HG03558 (cell line): ENCODE measurements at regions not wholly inside any gene's neighbourhood (a gene's known extent, or its start where the extent isn't known, plus 50 kb on each side); places are given as distances from the start of the nearest gene placed in this dataset.

Experiments used
- ATAC-seq: cut with Tn5 transposase; IDR thresholded peaks from one replicate; pipeline ENCODE4 v1.9.1; 2021; ENCODE audit warnings: moderate number of reproducible peaks; ENCODE audit not compliant: unreplicated experiment; ENCODE audit errors: extremely low read depth

DNA sequence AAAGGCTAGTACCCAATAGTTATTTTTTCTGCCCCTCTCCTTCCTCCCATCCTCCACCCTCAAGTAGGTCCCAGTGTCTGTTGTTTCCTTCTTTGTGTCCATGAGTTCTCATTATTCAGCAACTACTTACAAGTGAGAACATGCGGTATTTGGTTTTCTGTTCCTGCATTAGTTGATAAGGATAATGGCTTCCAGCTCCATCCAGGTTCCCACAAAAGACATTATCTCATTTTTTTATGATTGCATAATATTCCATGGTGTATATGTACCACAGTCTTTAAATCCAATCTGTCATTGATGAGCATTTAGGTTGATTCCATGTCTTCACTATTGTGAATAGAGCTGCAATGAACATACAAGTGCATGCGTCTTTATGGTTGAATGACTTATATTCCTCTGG, 128.3 kb upstream of the ANKRD55 start:
- ATAC-seq = no peak

DNA sequence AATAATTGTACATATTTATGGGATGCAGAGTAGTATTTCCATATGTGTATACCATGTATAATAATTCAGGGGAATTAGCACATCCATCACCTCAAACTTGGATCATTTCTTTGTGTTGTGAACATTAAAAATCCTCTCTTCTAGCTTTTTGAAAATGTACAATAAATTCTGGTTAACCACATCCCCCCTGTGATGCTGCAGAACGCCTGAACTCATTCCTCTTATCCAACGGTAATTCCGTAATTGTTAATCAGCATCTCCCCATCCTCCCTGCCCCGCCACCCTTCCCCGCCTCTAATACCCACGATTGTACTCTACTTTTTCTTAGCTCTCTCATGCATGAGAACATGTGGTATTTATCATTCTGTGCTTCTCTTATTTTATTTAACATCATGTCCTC, 127.7 kb upstream of the ANKRD55 start:
- ATAC-seq = no peak

- no peak for ATAC-seq
Measured at GRCh38 chr5:56359809-56360685, 126.9 kb upstream of the ANKRD55 start.

- ATAC-seq = no peak
Measured at GRCh38 chr5:56358703-56359681, 125.9 kb upstream of the ANKRD55 start.

GRCh38 chr5:56358046-56358445, 124.9 kb upstream of the ANKRD55 start:
- no peak for ATAC-seq

- no peak for ATAC-seq
Measured at GRCh38 chr5:56357426-56357825, 124.3 kb upstream of the ANKRD55 start.

GRCh38 chr5:56356836-56357160, 123.7 kb upstream of the ANKRD55 start:
- ATAC-seq = no peak

DNA sequence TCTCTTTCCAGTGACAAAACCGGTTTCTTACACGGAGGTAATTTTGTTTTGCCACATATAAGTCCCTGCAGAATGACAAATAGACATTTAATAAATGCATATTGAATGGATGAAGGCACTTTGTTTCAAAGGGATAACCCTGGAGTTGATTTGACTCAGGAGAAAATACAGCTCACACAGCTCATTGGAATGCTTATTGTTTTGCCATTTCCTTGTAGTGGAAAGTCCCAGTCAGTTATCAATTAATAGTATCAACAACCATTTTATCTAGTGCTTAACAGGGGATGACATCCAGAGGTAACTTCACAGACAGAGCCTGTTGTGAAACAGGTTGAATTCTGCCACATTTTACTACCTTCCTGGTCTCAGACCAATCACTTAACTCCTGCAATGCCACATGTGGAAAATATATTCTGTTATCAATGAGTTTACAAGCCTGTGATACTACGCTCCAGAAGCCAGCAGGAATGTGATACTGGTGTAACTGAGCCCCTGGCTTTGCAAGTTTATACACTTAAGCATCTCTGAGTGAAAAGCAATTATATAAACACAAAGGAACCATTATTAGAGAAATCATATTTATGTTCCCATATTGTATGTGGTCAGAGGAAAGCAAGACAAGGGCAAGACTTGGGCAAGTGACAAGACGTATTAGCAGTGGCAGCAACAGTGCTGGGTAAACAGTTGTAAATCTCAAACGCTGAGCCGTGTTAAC, 123.1 kb upstream of the ANKRD55 start:
- no peak for ATAC-seq

DNA sequence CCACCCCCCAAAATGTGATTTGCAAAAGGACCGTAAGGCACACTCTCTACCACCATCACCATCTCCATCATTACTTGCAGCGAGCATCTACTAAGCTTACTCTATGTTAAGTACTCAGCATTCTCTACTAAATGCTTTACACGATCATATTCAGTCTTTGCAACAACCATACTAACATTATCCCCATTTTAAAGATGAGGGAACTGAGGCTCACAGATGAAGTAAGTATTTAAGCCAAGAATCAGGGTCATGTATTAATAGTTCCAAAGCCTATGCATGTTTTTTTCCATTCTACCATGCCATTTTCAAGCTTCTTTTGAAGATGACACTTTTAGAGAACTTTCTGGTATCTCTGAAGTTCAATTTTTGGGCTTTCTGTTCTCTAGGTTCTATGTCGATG, 121.7 kb upstream of the ANKRD55 start:
- no peak for ATAC-seq

- ATAC-seq = no peak
Measured at GRCh38 chr5:56352808-56353590, 119.9 kb upstream of the ANKRD55 start.

DNA sequence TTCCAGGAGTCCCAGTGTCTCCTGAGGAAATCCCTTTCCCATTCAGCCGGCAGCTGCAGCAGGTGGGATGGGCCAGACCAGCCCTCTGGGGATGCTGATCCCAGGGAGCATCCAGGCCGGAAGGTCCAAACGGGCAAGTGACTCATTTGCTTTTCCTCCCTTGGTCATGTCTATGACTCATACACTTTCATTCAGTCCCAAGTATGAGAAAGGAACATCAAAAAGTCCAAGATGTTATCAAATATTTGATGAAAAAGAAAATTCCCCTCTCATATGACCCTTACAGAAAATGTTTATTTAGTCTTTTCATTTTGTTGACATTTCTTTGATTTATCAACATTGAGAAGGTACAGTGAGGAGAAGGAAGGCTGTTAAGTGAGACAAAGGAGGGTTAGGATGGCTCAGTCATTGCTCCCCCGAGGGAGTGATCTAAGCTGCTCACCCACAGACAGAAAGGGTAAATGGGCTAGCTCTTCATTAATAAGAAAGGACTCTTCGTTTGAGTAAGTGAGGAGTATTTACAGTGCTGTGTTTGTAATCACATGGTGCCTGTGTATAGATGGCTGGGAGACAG, 117.6 kb upstream of the ANKRD55 start:
- no peak for ATAC-seq

DNA sequence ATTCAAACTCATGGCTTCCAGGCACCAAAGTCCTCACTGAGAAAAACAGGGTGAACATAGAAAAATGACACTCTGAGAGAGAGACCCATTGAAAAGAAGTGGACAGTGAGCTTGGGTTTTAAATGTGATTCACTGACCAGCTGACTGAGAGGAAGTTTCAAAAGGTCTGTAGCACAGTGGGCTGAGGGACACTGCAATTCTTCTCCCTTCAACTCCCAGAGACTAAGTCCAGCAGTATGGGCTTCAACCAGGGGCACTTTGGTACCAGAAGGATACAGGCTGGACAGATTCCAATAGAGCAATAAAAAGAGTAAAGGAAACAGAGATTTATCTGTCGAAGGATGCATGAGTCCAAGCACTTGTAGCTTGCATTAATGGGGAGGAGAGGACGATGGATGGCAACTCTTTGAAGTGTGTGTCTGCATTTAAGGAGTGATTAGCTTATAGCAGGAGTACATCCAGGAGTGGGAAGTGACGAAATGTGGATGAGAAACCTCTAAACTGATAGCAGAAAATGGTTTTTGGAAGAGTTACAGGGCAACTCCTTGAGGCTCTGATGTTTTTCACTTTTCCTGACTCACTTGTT, 117.0 kb upstream of the ANKRD55 start:
- no peak for ATAC-seq

DNA sequence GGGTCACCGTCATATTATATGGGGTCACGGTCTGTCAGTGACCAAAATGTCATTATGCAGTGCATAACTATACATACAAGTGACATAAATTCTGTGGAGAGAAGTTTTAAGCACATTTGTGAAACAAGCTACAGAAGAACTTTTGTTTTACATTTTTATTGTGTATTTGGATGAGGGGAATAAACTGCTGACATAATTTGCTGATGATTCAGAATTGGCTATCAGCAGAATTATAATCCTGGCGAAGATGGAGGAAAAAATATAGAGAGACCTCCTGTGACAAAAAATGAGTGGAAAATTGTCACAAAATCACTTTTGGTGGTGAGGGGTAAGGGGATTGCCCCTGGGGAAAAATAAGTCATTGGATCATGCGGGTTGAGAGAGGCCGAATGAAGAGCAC, 116.3 kb upstream of the ANKRD55 start:
- no peak for ATAC-seq

- ATAC-seq = no peak
Measured at GRCh38 chr5:56346741-56347535, 113.8 kb upstream of the ANKRD55 start.

- ATAC-seq = no peak
Measured at GRCh38 chr5:56346044-56346710, 113.0 kb upstream of the ANKRD55 start.

GRCh38 chr5:56345352-56345751, 112.2 kb upstream of the ANKRD55 start:
- ATAC-seq = no peak

GRCh38 chr5:56344594-56344993, 111.5 kb upstream of the ANKRD55 start:
- ATAC-seq = no peak

DNA sequence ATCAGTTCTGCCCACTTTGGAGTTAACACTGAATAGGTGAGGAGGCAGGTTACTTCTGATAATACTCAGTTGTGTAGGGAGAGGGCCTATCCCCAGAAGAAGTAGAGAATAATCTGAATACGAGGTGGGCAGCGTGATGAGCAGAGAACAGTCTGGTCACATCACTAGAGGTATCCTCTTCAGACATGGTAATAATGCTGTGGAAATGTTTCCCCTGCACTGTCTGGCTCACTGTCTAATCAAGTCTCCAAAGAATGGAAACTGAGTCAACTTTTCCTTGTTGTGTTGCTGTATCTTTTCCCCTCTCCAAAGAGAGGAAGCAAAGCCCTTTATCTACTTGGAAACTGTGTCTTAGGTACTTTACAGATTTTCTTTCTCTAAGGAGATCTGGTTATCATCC, 110.9 kb upstream of the ANKRD55 start:
- ATAC-seq = no peak
